PC-9 (cell line): ENCODE measurements at regions not wholly inside any gene's neighbourhood (a gene's known extent, or its start where the extent isn't known, plus 50 kb on each side); places are given as distances from the start of the nearest gene placed in this dataset.

Source experiments
- BruUV-seq: library from RNA; stranded (reverse); fragments of 400-500 nt; replicated peaks from 2 replicates; lab custom pipeline; 2021; lab: Mats Ljungman, UMichigan
- CTCF ChIA-PET: fragments of 300-600 bp; sonication (Branson Sonifier 250); formaldehyde crosslinking; loops from one replicate; lab custom pipeline; 2022; ENCODE audit warnings: antibody characterized with exemption; lab: Charles Lee
- POLR2A ChIA-PET: fragments of 300-600 bp; sonication (Branson Sonifier 250); formaldehyde crosslinking; loops from one replicate; lab custom pipeline; 2022; ENCODE audit warnings: antibody characterized with exemption; ENCODE audit not compliant: unreplicated experiment; lab: Charles Lee
- DNase-seq, 2 experiments: peaks; one replicate each; pipeline versions ENCODE4 v3.0.0 to v3.0.0-alpha.2; 2015 to 2022; ENCODE audit warnings: mixed read lengths in 1 of 2
- H2AFZ ChIP-seq: fragments of 200-600 bp; sonication (generic); 2 replicates; pipeline ENCODE4 v1.8.1; 2017; ENCODE audit warnings: antibody characterized with exemption
- H3F3A ChIP-seq: fragments of 200-600 bp; sonication (generic); 2 replicates; pipeline ENCODE4 v1.8.1; 2017; ENCODE audit warnings: antibody characterized with exemption, mild to moderate bottlenecking, low read depth; ENCODE audit not compliant: insufficient read depth
- H3K27ac ChIP-seq: fragments of 200-600 bp; sonication (generic); 2 replicates; pipeline ENCODE4 v1.6.1; 2016; ENCODE audit warnings: mixed run types
- H3K27me3 ChIP-seq: fragments of 200-600 bp; sonication (generic); 2 replicates; pipeline ENCODE4 v1.6.1; 2016; ENCODE audit warnings: low read depth, mixed run types; ENCODE audit not compliant: insufficient read depth
- H3K36me3 ChIP-seq: fragments of 200-600 bp; sonication (generic); 2 replicates; pipeline ENCODE4 v1.6.1; 2016; ENCODE audit warnings: low read depth, mixed run types
- H3K4me1 ChIP-seq: fragments of 200-600 bp; sonication (generic); replicated peaks from 2 replicates; pipeline ENCODE4 v1.6.1; 2016; ENCODE audit warnings: mixed run types; ENCODE audit not compliant: insufficient read depth
- H3K4me2 ChIP-seq: fragments of 200-600 bp; sonication (generic); 2 replicates; pipeline ENCODE4 v1.6.1; 2017; ENCODE audit warnings: mixed run types
- H3K4me3 ChIP-seq: fragments of 200-600 bp; sonication (generic); 2 replicates; pipeline ENCODE4 v1.6.1; 2016; ENCODE audit warnings: mixed run types
- H3K79me2 ChIP-seq: fragments of 200-600 bp; sonication (generic); 2 replicates; pipeline ENCODE4 v1.6.1; 2017; ENCODE audit warnings: low read depth, mixed run types
- H3K9me2 ChIP-seq: fragments of 200-600 bp; sonication (generic); 2 replicates; pipeline ENCODE4 v1.8.1; 2017; ENCODE audit warnings: mild to moderate bottlenecking; ENCODE audit not compliant: insufficient read depth
- H3K9me3 ChIP-seq: fragments of 200-600 bp; sonication (generic); 2 replicates; pipeline ENCODE4 v1.8.1; 2016; ENCODE audit warnings: low read depth; ENCODE audit not compliant: insufficient read depth
- H4K20me1 ChIP-seq: fragments of 200-600 bp; sonication (generic); 2 replicates; pipeline ENCODE4 v1.8.1; 2017; ENCODE audit not compliant: insufficient read depth
- CTCF ChIP-seq: fragments of 200-600 bp; sonication (generic); conservative IDR thresholded peaks from 2 replicates; pipeline ENCODE4 v1.6.1; 2017; ENCODE audit warnings: mixed run types, antibody characterized with exemption, mild to moderate bottlenecking, moderate library complexity
- EZH2 ChIP-seq: fragments of 200-600 bp; sonication (generic); IDR thresholded peaks from 2 replicates; pipeline ENCODE4 v1.8.0; 2017; ENCODE audit warnings: antibody characterized with exemption, low read depth
- intact Hi-C: fragments of 100-400 bp; cut with micrococcal nuclease; formaldehyde crosslinking; loops from one replicate; pipeline ENCODE4 v1.10.0; 2022; ENCODE audit not compliant: unreplicated experiment

DNA sequence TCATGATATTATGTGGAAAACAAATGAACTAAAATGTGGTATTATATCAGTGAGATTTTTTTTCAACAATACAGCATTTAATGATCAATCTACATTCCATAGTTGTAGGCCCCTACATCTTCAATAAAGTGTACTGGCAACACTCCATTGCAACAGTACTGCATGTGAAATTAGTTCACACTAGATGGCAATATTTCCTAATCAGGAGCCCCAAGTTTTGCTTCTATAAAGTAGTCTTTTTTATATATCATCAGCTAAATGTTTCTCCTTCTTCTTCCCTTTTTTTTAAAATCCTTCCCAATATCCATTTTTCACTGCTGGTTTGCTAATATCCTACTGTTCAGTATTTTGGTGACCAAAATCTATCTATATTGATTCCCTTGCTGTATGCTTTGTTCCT, 528.3 kb upstream of the ATXN8OS start:
- TF ChIP-seq EZH2: no peak
- no peak for TF ChIP-seq CTCF

DNA sequence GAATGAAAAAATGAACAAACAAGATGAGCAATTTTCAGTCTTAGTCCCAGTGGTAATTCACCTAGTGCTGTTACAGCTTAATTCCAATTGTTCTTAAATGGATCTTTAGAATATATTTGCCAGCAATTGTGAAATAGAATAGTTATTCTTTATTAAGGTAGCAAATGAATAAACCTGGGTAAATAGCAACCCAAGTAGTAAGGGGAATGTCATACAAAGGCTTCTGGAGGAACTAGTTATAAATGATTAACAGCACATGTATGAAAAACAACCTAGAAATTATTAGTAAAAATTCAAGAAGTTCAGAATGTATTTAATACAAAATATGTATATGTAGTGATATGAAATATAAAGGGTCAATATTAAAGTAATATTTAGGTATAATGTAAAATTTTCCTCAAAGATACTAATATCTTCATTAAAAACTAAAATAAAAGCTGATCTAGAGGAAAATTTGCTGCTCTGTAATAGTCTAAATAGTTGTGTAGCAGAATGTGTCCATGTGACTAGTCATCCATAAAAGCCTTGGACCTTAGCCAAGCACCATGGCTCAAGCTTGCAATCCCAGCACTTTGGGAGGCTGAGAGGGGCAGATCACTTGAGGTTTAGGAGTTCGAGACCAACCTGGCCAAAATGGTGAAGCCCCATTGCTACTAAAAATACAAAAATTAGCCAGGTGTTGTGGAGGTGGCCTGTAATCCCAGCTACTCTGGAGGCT, 535.9 kb upstream of the ATXN8OS start:
- H3K27ac ChIP-seq: no peak overlapping the region
- H3F3A ChIP-seq: no peaks in the 10 kb centered on the region
- no peaks in the 10 kb centered on the region for H3K27me3 ChIP-seq
- no peaks in the 10 kb centered on the region for H3K36me3 ChIP-seq
- H3K4me2 ChIP-seq: no peak overlapping the region
- no peaks in the 10 kb centered on the region; the same call in 1 of the 2 replicates for H3K9me2 ChIP-seq
- no peak for DNase-seq
- no peak overlapping the region for H2AFZ ChIP-seq
- ChIA-PET POLR2A (no interaction called here), CTCF (no interaction called here)
- TF ChIP-seq EZH2: no peak
- no peak for TF ChIP-seq CTCF
- H4K20me1 ChIP-seq: no peaks in the 10 kb centered on the region
- intact Hi-C loops: no loop called here
- BruUV-seq: no TSS peak
- no peak overlapping the region for H3K4me3 ChIP-seq
- no peaks in the 10 kb centered on the region for H3K4me1 ChIP-seq
- no peaks in the 10 kb centered on the region for H3K79me2 ChIP-seq
- H3K9me3 ChIP-seq: no peaks in the 10 kb centered on the region

More for the DNA sequence above, 528.3 kb upstream of the ATXN8OS start:
- H3K4me1 ChIP-seq: no peaks in the 10 kb centered on the region
- no peak overlapping the region for H3K4me2 ChIP-seq
- no peaks in the 10 kb centered on the region for H3F3A ChIP-seq
- H3K27me3 ChIP-seq: no peaks in the 10 kb centered on the region
- no peaks in the 10 kb centered on the region for H3K36me3 ChIP-seq
- no TSS peak for BruUV-seq
- no peak for DNase-seq
- H2AFZ ChIP-seq: no peak overlapping the region
- no peaks in the 10 kb centered on the region for H3K79me2 ChIP-seq
- no peak overlapping the region for H3K27ac ChIP-seq
- H4K20me1 ChIP-seq: no peaks in the 10 kb centered on the region
- no peaks in the 10 kb centered on the region for H3K9me3 ChIP-seq
- H3K9me2 ChIP-seq: no peaks in the 10 kb centered on the region
- intact Hi-C loops: loop anchor here (2.0 kb wide), 1 partner anchor 277 kb away; no protein-coding TSS in a partner anchor
- H3K4me3 ChIP-seq: no peak overlapping the region
- ChIA-PET POLR2A (no interaction called here), CTCF (no interaction called here)

DNA sequence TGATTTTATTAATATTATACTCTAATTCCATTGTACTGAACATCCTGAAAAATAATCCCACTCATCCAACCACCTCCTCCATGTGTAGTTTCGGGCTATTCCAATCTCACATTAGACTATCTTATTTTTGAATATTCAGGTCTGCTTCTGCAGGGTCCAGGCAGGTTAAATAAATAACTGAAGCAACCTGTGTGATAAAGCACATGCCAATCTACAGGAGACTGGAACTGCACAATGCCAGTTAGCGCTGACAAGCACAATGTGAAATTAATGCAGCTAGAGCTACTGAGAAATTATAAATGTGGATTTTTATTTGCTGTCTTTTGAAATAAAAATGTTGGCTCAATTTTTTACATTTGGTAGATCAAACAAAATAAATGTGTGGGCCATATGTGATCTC, 540.1 kb upstream of the ATXN8OS start:
- TF ChIP-seq EZH2 (no peak), CTCF (no peak)
- no peak for DNase-seq
- Histone ChIP-seq H3K79me2 (no peaks in the 10 kb centered on the region), H3K36me3 (no peaks in the 10 kb centered on the region), H3F3A (no peaks in the 10 kb centered on the region), H4K20me1 (no peaks in the 10 kb centered on the region), H3K27me3 (no peaks in the 10 kb centered on the region), H3K4me2 (no peak overlapping the region), H3K4me3 (no peak overlapping the region), H3K4me1 (no peaks in the 10 kb centered on the region), H3K9me3 (no peaks in the 10 kb centered on the region), H3K9me2 (no peaks in the 10 kb centered on the region; the same call in 1 of the 2 replicates), H3K27ac (no peak overlapping the region), H2AFZ (no peak overlapping the region)
- no TSS peak for BruUV-seq
- POLR2A ChIA-PET: no interaction called here
- intact Hi-C loops: loop anchor here (5.0 kb wide), 1 partner anchor 290 kb away; no protein-coding TSS in a partner anchor
- CTCF ChIA-PET: no interaction called here
